ENCODE measurements at regions not wholly inside any gene's neighbourhood (a gene's known extent, or its start where the extent isn't known, plus 50 kb on each side); places are given as distances from the start of the nearest gene placed in this dataset.

GRCh38 chr4:104973708-104974107 lies 173.0 kb upstream of the TET2 start:
- Histone ChIP-seq H3K36me3 (replicated peaks; ENCODE audit: insufficient read depth, low read depth) (no peaks in the 10 kb centered on the region), H4K20me1 (ENCODE audit: insufficient read depth, poor library complexity, severe bottlenecking) (no peaks in the 10 kb centered on the region), H3K4me3 (no peak overlapping the region), H3K27me3 (no peaks in the 10 kb centered on the region), H3K27ac (no peak overlapping the region), H3K79me2 (no peaks in the 10 kb centered on the region), H3K9me3 (ENCODE audit: low read depth) (no peaks in the 10 kb centered on the region), H3K4me1 (ENCODE audit: insufficient read depth) (no peaks in the 10 kb centered on the region), H2AFZ (no peak overlapping the region), H3K4me2 (no peak overlapping the region), H3K9me2 (replicated peaks; ENCODE audit: insufficient read depth) (no peaks in the 10 kb centered on the region)
- 80% methylated on average over 2 of the region's 2 CpGs for whole genome bisulfite sequencing (ENCODE audit: low lambda C conversion rate, missing lambda C conversion rate)
- DNase-seq (ENCODE audit: low spot score) = no peak
- TF ChIP-seq CTCF (IDR thresholded peaks at IDR 0.05; ENCODE audit: poor library complexity) (no peak), EZH2 (IDR thresholded peaks at IDR 0.05; ENCODE audit: borderline replicate concordance) (no peak), EZH2phosphoT487 (IDR thresholded peaks at IDR 0.05; ENCODE audit: low read depth, severe bottlenecking, unreplicated experiment) (no peak)

GRCh38 chr4:104975617-104976016 lies 171.1 kb upstream of the TET2 start:
- H3K36me3 ChIP-seq (replicated peaks; ENCODE audit: insufficient read depth, low read depth) = no peaks in the 10 kb centered on the region
- no peak for TF ChIP-seq CTCF (IDR thresholded peaks at IDR 0.05; ENCODE audit: poor library complexity)
- no peak for TF ChIP-seq EZH2 (IDR thresholded peaks at IDR 0.05; ENCODE audit: borderline replicate concordance)
- TF ChIP-seq EZH2phosphoT487 (IDR thresholded peaks at IDR 0.05; ENCODE audit: low read depth, severe bottlenecking, unreplicated experiment) = no peak
- no peaks in the 10 kb centered on the region for H3K79me2 ChIP-seq
- H3K4me2 ChIP-seq = no peak overlapping the region
- no peaks in the 10 kb centered on the region for H3K27me3 ChIP-seq
- DNase-seq (ENCODE audit: low spot score) = no peak
- H3K9me2 ChIP-seq (replicated peaks; ENCODE audit: insufficient read depth) = no peaks in the 10 kb centered on the region
- H3K4me3 ChIP-seq = no peak overlapping the region
- no peaks in the 10 kb centered on the region for H3K9me3 ChIP-seq (ENCODE audit: low read depth)
- H3K27ac ChIP-seq = no peak overlapping the region
- H2AFZ ChIP-seq = no peak overlapping the region
- no peaks in the 10 kb centered on the region for H4K20me1 ChIP-seq (ENCODE audit: insufficient read depth, poor library complexity, severe bottlenecking)
- no peaks in the 10 kb centered on the region for H3K4me1 ChIP-seq (ENCODE audit: insufficient read depth)
- WGBS (ENCODE audit: low lambda C conversion rate, missing lambda C conversion rate) = 67% methylated on average over 1 of the region's 1 CpG

- Histone ChIP-seq H3K79me2 (no peaks in the 10 kb centered on the region), H3K9me2 (replicated peaks; ENCODE audit: insufficient read depth) (no peaks in the 10 kb centered on the region), H3K27me3 (no peaks in the 10 kb centered on the region), H3K4me1 (ENCODE audit: insufficient read depth) (no peaks in the 10 kb centered on the region), H3K4me2 (no peak overlapping the region), H3K36me3 (replicated peaks; ENCODE audit: insufficient read depth, low read depth) (no peaks in the 10 kb centered on the region), H3K4me3 (no peak overlapping the region), H2AFZ (no peak overlapping the region), H3K9me3 (ENCODE audit: low read depth) (no peaks in the 10 kb centered on the region), H4K20me1 (ENCODE audit: insufficient read depth, poor library complexity, severe bottlenecking) (no peaks in the 10 kb centered on the region), H3K27ac (no peak overlapping the region)
- TF ChIP-seq EZH2phosphoT487 (IDR thresholded peaks at IDR 0.05; ENCODE audit: low read depth, severe bottlenecking, unreplicated experiment) = no peak
- TF ChIP-seq CTCF (IDR thresholded peaks at IDR 0.05; ENCODE audit: poor library complexity) = no peak
- no peak for TF ChIP-seq EZH2 (IDR thresholded peaks at IDR 0.05; ENCODE audit: borderline replicate concordance)
- WGBS (ENCODE audit: low lambda C conversion rate, missing lambda C conversion rate) = 85% methylated on average over 2 of the region's 2 CpGs
- DNase-seq (ENCODE audit: low spot score) = no peak
Measured at GRCh38 chr4:104976262-104976661, 170.4 kb upstream of the TET2 start.
